ENCODE measurements at regions not wholly inside any gene's neighbourhood (a gene's known extent, or its start where the extent isn't known, plus 50 kb on each side); places are given as distances from the start of the nearest gene placed in this dataset.

- no peak overlapping the region for H2AFZ ChIP-seq
- H3F3A ChIP-seq (ENCODE audit: insufficient read depth, low read depth) = no peaks in the 10 kb centered on the region
- H3K9me2 ChIP-seq (ENCODE audit: insufficient read depth) = no peaks in the 10 kb centered on the region
- no peak overlapping the region for H3K4me3 ChIP-seq
- POLR2A ChIA-PET (ENCODE audit: unreplicated experiment) = no interaction called here
- no peak for DNase-seq
- H4K20me1 ChIP-seq (ENCODE audit: insufficient read depth) = no peaks in the 10 kb centered on the region
- H3K9me3 ChIP-seq (ENCODE audit: insufficient read depth, low read depth) = no peaks in the 10 kb centered on the region
- no TSS peak for BruUV-seq (replicated peaks)
- CTCF ChIA-PET = no interaction called here
- peaks cover 83% of the 10 kb centered on the region for H3K27me3 ChIP-seq (ENCODE audit: insufficient read depth, low read depth)
- intact Hi-C loops (cut with micrococcal nuclease; ENCODE audit: unreplicated experiment) = no loop called here
- H3K79me2 ChIP-seq (ENCODE audit: low read depth) = no peaks in the 10 kb centered on the region
- H3K4me2 ChIP-seq = no peak overlapping the region
- H3K36me3 ChIP-seq (ENCODE audit: low read depth) = no peaks in the 10 kb centered on the region
- TF ChIP-seq, protein P1, sequence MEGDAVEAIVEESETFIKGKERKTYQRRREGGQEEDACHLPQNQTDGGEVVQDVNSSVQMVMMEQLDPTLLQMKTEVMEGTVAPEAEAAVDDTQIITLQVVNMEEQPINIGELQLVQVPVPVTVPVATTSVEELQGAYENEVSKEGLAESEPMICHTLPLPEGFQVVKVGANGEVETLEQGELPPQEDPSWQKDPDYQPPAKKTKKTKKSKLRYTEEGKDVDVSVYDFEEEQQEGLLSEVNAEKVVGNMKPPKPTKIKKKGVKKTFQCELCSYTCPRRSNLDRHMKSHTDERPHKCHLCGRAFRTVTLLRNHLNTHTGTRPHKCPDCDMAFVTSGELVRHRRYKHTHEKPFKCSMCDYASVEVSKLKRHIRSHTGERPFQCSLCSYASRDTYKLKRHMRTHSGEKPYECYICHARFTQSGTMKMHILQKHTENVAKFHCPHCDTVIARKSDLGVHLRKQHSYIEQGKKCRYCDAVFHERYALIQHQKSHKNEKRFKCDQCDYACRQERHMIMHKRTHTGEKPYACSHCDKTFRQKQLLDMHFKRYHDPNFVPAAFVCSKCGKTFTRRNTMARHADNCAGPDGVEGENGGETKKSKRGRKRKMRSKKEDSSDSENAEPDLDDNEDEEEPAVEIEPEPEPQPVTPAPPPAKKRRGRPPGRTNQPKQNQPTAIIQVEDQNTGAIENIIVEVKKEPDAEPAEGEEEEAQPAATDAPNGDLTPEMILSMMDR (conservative IDR thresholded peaks at IDR 0.05) = no peak
- TF ChIP-seq EZH2 (IDR thresholded peaks at IDR 0.05; ENCODE audit: low read depth) = no peak
- H3K4me1 ChIP-seq (replicated peaks; ENCODE audit: insufficient read depth) = no peaks in the 10 kb centered on the region
- H3K27ac ChIP-seq = no peak overlapping the region
Measured at GRCh38 chr10:35696392-35697287, 54.5 kb upstream of the FZD8 start.

- POLR2A ChIA-PET (ENCODE audit: unreplicated experiment) = no interaction called here
Measured at GRCh38 chr10:35693800-35694199, 51.7 kb upstream of the FZD8 start.

More at GRCh38 chr10:35693800-35694199, 51.7 kb upstream of the FZD8 start:
- H3K79me2 ChIP-seq (ENCODE audit: low read depth) = no peaks in the 10 kb centered on the region
- H3K9me3 ChIP-seq (ENCODE audit: insufficient read depth, low read depth) = no peaks in the 10 kb centered on the region
- peaks cover 81% of the 10 kb centered on the region for H3K27me3 ChIP-seq (ENCODE audit: insufficient read depth, low read depth)
- H4K20me1 ChIP-seq (ENCODE audit: insufficient read depth) = no peaks in the 10 kb centered on the region
- no peak for DNase-seq
- H3K4me3 ChIP-seq = no peak overlapping the region
- no TSS peak for BruUV-seq (replicated peaks)
- CTCF ChIA-PET = no interaction called here
- no peaks in the 10 kb centered on the region for H3F3A ChIP-seq (ENCODE audit: insufficient read depth, low read depth)
- intact Hi-C loops (cut with micrococcal nuclease; ENCODE audit: unreplicated experiment) = no loop called here
- no peaks in the 10 kb centered on the region for H3K9me2 ChIP-seq (ENCODE audit: insufficient read depth)
- H3K4me1 ChIP-seq (replicated peaks; ENCODE audit: insufficient read depth) = no peaks in the 10 kb centered on the region
- no peak overlapping the region for H3K4me2 ChIP-seq
- no peak overlapping the region for H3K27ac ChIP-seq
- TF ChIP-seq, protein P1 (conservative IDR thresholded peaks at IDR 0.05) = no peak
- TF ChIP-seq EZH2 (IDR thresholded peaks at IDR 0.05; ENCODE audit: low read depth) = no peak
- H3K36me3 ChIP-seq (ENCODE audit: low read depth) = no peaks in the 10 kb centered on the region
- H2AFZ ChIP-seq = no peak overlapping the region
